ENCODE measurements at regions not wholly inside any gene's neighbourhood (a gene's known extent, or its start where the extent isn't known, plus 50 kb on each side); places are given as distances from the start of the nearest gene placed in this dataset.
"Not testable (repeated sequence)": the region's sequence is repeated elsewhere in the genome, so short reads cannot be mapped to it uniquely, and the experiment has no call there.

DNA sequence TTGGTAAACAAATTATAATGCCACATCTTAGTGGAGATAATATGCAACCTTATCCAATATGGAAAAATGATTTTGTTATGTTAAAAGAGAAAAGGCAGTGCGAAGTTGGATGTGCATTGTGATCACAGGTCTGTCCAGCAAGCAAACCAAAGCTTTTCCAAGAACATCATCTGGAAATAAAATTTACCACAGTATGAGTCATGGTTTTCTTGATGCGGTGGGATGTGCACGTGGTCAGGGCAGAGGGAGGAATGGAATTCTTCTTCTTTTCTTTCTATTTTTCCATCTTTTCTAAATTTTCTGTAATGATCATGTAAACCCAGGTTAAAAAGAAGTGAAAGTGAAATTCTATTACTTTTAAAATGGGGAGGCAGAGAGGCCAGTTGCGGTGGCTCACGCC lies 169.8 kb downstream of the C11orf91 start:
- Mint-ChIP-seq H3K4me3 (no peak overlapping the region), H3K27ac (no peak overlapping the region), H3K27me3 (peaks cover 4% of the 10 kb centered on the region)

DNA sequence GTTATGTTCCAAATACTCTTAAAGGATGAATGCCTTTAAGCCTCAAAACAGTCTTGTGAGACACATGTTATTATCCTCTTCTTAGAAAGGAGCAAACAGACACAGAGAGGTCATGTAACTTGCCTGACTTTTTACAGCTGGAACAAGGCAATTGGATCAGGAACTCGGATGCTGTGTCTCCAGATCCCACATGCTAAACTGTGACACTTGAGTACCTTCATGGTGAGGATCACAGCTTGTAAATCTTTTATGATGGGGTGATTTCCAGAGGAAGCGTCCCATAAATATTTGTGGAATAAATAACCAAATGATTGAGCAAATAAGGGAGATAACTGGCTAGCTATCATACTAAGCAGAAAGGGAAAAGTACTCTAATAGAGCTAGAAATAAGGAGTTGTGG lies 171.2 kb downstream of the C11orf91 start:
- TF ChIP-seq, protein P1, sequence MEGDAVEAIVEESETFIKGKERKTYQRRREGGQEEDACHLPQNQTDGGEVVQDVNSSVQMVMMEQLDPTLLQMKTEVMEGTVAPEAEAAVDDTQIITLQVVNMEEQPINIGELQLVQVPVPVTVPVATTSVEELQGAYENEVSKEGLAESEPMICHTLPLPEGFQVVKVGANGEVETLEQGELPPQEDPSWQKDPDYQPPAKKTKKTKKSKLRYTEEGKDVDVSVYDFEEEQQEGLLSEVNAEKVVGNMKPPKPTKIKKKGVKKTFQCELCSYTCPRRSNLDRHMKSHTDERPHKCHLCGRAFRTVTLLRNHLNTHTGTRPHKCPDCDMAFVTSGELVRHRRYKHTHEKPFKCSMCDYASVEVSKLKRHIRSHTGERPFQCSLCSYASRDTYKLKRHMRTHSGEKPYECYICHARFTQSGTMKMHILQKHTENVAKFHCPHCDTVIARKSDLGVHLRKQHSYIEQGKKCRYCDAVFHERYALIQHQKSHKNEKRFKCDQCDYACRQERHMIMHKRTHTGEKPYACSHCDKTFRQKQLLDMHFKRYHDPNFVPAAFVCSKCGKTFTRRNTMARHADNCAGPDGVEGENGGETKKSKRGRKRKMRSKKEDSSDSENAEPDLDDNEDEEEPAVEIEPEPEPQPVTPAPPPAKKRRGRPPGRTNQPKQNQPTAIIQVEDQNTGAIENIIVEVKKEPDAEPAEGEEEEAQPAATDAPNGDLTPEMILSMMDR (conservative IDR thresholded peaks at IDR 0.05), result no peak

More for the DNA sequence above, 169.8 kb downstream of the C11orf91 start:
- TF ChIP-seq, protein P1 (conservative IDR thresholded peaks at IDR 0.05), result no peak
- H3K9me3 Mint-ChIP-seq, result peaks cover 14% of the 10 kb centered on the region
- DNase-seq (ENCODE audit: extremely low spot score, unreplicated experiment), result no peak
- peaks cover 4% of the 10 kb centered on the region for H3K36me3 Mint-ChIP-seq
- no peaks in the 10 kb centered on the region for H3K4me1 Mint-ChIP-seq (ENCODE audit: unreplicated experiment)

DNA sequence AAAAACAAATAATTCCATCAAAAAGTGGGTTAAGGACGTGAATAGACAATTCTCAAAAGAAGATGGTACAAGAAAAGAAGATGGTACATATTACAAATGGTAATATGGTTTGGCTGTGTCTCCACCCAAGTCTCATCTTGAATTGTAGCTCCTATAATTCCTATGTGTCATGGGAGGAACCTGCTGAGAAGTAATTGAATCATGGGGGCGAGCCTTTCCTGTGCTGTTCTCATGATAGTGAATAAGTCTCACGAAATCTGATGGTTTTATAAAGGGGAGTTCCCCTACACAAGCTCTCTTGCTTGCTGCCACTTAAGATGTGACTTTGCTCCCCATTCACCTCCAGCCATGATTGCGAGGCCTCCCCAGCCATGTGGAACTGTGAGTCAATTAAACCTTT lies 172.9 kb downstream of the C11orf91 start:
- H3K27ac Mint-ChIP-seq, result not testable (repeated sequence)

More for the DNA sequence above, 171.2 kb downstream of the C11orf91 start:
- no peaks in the 10 kb centered on the region for H3K4me1 Mint-ChIP-seq (ENCODE audit: unreplicated experiment)
- no peak for DNase-seq (ENCODE audit: extremely low spot score, unreplicated experiment)
- H3K36me3 Mint-ChIP-seq, result no peaks in the 10 kb centered on the region
- H3K9me3 Mint-ChIP-seq, result peaks cover 9% of the 10 kb centered on the region
- H3K27ac Mint-ChIP-seq, result no peak overlapping the region
- no peak overlapping the region for H3K4me3 Mint-ChIP-seq
- peaks cover under 1% of the 10 kb centered on the region for H3K27me3 Mint-ChIP-seq

DNA sequence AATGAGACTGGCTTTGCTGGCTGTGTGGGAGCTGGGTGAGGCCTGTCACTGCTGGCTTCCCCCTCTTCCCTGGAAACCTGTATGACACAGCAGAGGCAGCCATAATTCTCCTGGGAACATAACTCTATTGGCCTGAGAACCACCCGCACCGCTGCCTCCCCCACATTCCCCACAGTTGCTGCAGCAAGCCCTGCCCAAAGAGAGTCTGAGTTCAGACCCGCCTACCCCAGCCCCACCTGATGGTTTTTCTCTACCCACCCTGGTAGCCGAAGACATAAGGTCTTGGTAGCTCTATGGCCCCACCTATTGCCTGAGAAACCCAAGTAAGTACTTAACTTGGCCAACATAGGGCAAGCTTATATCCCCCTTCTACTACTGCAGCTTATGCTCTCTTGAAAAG lies 174.8 kb downstream of the C11orf91 start:
- Mint-ChIP-seq H3K9me3 (peaks cover 8% of the 10 kb centered on the region), H3K27me3 (no peaks in the 10 kb centered on the region), H3K27ac (no peak overlapping the region), H3K36me3 (no peaks in the 10 kb centered on the region), H3K4me3 (no peak overlapping the region), H3K4me1 (ENCODE audit: unreplicated experiment) (no peaks in the 10 kb centered on the region)
- TF ChIP-seq, protein P1 (conservative IDR thresholded peaks at IDR 0.05), result no peak
- DNase-seq (ENCODE audit: extremely low spot score, unreplicated experiment), result no peak

More for the DNA sequence above, 172.9 kb downstream of the C11orf91 start:
- not testable (repeated sequence) for H3K36me3 Mint-ChIP-seq; H3K27me3 Mint-ChIP-seq; H3K9me3 Mint-ChIP-seq; DNase-seq (ENCODE audit: extremely low spot score, unreplicated experiment); H3K4me3 Mint-ChIP-seq; H3K4me1 Mint-ChIP-seq (ENCODE audit: unreplicated experiment)

DNA sequence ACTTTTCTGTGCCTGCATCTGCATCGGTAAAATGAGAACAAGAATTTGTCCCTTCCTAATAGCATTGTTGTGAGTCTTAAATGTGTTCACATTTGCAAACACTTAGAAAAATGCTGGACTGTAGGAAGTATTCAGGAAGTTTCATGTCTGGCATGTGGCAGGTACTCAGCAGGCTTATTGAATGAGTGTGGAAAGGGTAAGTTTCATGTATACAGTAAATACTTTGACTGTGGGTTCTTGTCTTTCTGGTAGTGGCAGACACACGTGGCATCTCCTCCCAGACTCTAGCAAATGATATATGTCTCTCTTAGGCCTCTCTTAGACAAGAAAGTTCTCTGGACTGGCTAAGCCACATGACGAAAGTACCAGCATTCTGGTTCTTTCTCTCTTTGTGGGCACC lies 179.2 kb downstream of the C11orf91 start:
- Mint-ChIP-seq H3K4me3 (no peak overlapping the region), H3K4me1 (ENCODE audit: unreplicated experiment) (no peaks in the 10 kb centered on the region), H3K27ac (no peak overlapping the region), H3K9me3 (no peaks in the 10 kb centered on the region), H3K27me3 (no peaks in the 10 kb centered on the region), H3K36me3 (no peaks in the 10 kb centered on the region)
- TF ChIP-seq, protein P1 (conservative IDR thresholded peaks at IDR 0.05), result no peak
- no peak for DNase-seq (ENCODE audit: extremely low spot score, unreplicated experiment)

DNA sequence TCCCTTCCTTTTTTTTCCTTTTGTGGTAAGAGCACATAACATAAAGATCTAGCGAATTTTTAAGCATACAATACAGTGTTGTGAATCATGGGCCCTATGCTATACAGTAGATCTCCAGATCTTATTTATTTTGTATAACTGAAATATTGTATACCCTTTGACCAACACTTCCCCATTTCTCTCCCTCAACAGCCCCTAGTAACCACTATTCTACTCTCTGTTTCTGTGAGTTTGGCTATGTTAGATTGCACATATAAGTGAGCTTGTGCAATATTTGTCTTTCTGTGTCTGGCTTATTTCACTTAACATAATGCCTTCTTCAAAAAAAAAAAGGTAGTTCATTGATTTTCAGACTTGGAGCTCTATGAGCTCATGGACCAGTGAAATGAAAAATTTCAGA lies 180.5 kb downstream of the C11orf91 start:
- TF ChIP-seq, protein P1 (conservative IDR thresholded peaks at IDR 0.05), result no peak
- Mint-ChIP-seq H3K4me1 (ENCODE audit: unreplicated experiment) (no peaks in the 10 kb centered on the region), H3K9me3 (no peaks in the 10 kb centered on the region), H3K36me3 (no peaks in the 10 kb centered on the region), H3K27me3 (no peaks in the 10 kb centered on the region), H3K27ac (no peak overlapping the region), H3K4me3 (no peak overlapping the region)
- no peak for DNase-seq (ENCODE audit: extremely low spot score, unreplicated experiment)
